ENCODE measurements at regions not wholly inside any gene's neighbourhood (a gene's known extent, or its start where the extent isn't known, plus 50 kb on each side); places are given as distances from the start of the nearest gene placed in this dataset.

GRCh38 chr16:55217392-55217791 lies 106.6 kb upstream of the IRX6 start:
- TF ChIP-seq CTCF (conservative IDR thresholded peaks at IDR 0.05; ENCODE audit: low read depth, low read length) = no peak
- TF ChIP-seq EZH2 (IDR thresholded peaks at IDR 0.05; ENCODE audit: low read length, unreplicated experiment) = no peak
